ENCODE measurements at regions not wholly inside any gene's neighbourhood (a gene's known extent, or its start where the extent isn't known, plus 50 kb on each side); places are given as distances from the start of the nearest gene placed in this dataset.

DNA sequence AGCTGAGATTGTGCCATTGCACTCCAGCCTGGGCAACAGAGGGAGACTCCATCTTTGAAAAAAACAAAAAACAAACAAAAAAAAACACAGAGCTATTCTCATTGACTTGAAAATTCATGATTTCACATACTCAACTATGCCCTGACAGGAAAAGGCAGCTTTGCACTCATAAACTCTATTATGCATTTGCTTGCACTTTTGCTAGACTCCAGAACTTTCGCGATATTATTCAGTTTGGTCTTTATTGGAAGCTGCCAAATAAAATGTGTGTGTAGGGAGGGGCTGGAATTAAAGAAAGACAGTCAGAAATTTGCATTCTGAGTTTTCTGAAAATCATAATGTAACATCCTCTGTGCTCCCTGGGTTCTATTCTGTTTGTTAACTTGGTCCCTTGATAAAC lies 635.1 kb upstream of the KLF12 start:
- no peaks in the 10 kb centered on the region for H3K4me1 ChIP-seq (ENCODE audit: insufficient read depth, low read length, severe bottlenecking)
- H3K9me3 ChIP-seq (ENCODE audit: low read length) = no peaks in the 10 kb centered on the region
- no peaks in the 10 kb centered on the region for H3K9me2 ChIP-seq (ENCODE audit: low read depth, low read length)
- no peak overlapping the region for H3K9ac ChIP-seq (ENCODE audit: low read length)
- H3F3A ChIP-seq (ENCODE audit: insufficient read depth, low read length) = no peaks in the 10 kb centered on the region
- no peak overlapping the region for H3K4me3 ChIP-seq (ENCODE audit: low read depth, low read length, poor library complexity, severe bottlenecking)
- no peaks in the 10 kb centered on the region for H3K36me3 ChIP-seq (ENCODE audit: insufficient read depth, low read length)
- no peaks in the 10 kb centered on the region for H3K27me3 ChIP-seq (ENCODE audit: insufficient read depth, low read length)
- H3K79me2 ChIP-seq (ENCODE audit: insufficient read depth, low read length) = no peaks in the 10 kb centered on the region
- no peaks in the 10 kb centered on the region for H4K20me1 ChIP-seq (ENCODE audit: insufficient read depth, low read length)
- H3K4me2 ChIP-seq (ENCODE audit: low read length) = no peak overlapping the region
- TF ChIP-seq, protein P1, sequence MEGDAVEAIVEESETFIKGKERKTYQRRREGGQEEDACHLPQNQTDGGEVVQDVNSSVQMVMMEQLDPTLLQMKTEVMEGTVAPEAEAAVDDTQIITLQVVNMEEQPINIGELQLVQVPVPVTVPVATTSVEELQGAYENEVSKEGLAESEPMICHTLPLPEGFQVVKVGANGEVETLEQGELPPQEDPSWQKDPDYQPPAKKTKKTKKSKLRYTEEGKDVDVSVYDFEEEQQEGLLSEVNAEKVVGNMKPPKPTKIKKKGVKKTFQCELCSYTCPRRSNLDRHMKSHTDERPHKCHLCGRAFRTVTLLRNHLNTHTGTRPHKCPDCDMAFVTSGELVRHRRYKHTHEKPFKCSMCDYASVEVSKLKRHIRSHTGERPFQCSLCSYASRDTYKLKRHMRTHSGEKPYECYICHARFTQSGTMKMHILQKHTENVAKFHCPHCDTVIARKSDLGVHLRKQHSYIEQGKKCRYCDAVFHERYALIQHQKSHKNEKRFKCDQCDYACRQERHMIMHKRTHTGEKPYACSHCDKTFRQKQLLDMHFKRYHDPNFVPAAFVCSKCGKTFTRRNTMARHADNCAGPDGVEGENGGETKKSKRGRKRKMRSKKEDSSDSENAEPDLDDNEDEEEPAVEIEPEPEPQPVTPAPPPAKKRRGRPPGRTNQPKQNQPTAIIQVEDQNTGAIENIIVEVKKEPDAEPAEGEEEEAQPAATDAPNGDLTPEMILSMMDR (IDR thresholded peaks at IDR 0.05; ENCODE audit: low read length) = no peak
- no peak for TF ChIP-seq EZH2 (IDR thresholded peaks at IDR 0.05; ENCODE audit: borderline replicate concordance, low read length)
- H2AFZ ChIP-seq (ENCODE audit: low read length) = no peak overlapping the region
- no peak overlapping the region for H3K27ac ChIP-seq (ENCODE audit: low read depth, low read length, poor library complexity, severe bottlenecking)

DNA sequence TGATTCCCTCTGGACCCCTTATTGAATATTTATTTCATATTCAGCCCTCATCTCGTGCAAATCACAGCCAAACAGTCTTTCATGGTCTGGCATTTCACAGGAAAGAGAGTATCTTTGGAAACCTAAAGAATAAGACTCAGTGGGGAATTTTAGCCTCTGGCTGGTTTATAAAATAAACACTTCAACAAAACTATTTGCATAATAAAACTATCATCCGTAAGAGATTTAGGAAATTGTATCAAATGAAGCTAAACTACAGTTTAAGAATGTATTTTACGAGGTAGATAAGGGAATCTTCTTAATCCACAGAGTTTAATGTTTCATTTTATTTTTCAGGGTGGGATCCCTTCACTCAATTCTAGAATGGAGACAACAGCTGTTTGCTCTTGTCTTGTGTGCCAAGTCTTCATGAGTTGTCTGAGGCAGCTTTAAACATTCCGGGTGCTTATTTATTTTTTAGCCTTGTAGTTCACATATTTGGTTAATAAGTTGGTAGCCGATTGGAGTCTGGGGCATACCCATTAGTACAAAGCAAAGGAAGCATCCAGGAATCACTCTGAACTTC lies 634.4 kb upstream of the KLF12 start:
- Histone ChIP-seq H3K27me3 (ENCODE audit: insufficient read depth, low read length) (no peaks in the 10 kb centered on the region), H3K36me3 (ENCODE audit: insufficient read depth, low read length) (no peaks in the 10 kb centered on the region), H2AFZ (ENCODE audit: low read length) (no peak overlapping the region)

DNA sequence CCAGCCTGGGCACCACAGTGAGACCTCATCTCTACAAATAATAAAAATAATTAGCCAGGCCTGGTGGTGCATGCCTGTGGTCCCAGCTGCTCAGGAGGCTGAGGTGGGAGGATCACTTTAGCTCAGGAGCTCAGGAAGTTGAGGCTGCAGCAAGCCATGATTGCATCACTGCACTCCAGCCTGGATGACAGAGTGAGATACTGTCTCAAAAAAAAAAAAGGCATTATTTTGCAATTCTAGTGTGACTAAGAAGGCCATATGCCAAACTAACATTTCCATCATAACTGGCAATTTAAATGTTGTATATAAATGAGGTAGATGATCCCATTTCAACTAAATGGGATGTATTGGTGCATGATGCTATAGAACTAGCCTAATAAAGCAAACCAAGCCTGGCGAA lies 632.8 kb upstream of the KLF12 start:
- H3K9me3 ChIP-seq (ENCODE audit: low read length) = no peaks in the 10 kb centered on the region

More for the DNA sequence above, 634.4 kb upstream of the KLF12 start:
- Histone ChIP-seq H4K20me1 (ENCODE audit: insufficient read depth, low read length) (no peaks in the 10 kb centered on the region), H3F3A (ENCODE audit: insufficient read depth, low read length) (no peaks in the 10 kb centered on the region), H3K79me2 (ENCODE audit: insufficient read depth, low read length) (no peaks in the 10 kb centered on the region), H3K9me3 (ENCODE audit: low read length) (no peaks in the 10 kb centered on the region), H3K9ac (ENCODE audit: low read length) (no peak overlapping the region), H3K4me3 (ENCODE audit: low read depth, low read length, poor library complexity, severe bottlenecking) (no peak overlapping the region), H3K4me1 (ENCODE audit: insufficient read depth, low read length, severe bottlenecking) (no peaks in the 10 kb centered on the region), H3K9me2 (ENCODE audit: low read depth, low read length) (no peaks in the 10 kb centered on the region), H3K4me2 (ENCODE audit: low read length) (no peak overlapping the region), H3K27ac (ENCODE audit: low read depth, low read length, poor library complexity, severe bottlenecking) (no peak overlapping the region)
- TF ChIP-seq, protein P1 (IDR thresholded peaks at IDR 0.05; ENCODE audit: low read length) = no peak
- no peak for TF ChIP-seq EZH2 (IDR thresholded peaks at IDR 0.05; ENCODE audit: borderline replicate concordance, low read length)

More for the DNA sequence above, 632.8 kb upstream of the KLF12 start:
- Histone ChIP-seq H3K9me2 (ENCODE audit: low read depth, low read length) (no peaks in the 10 kb centered on the region), H3K27me3 (ENCODE audit: insufficient read depth, low read length) (no peaks in the 10 kb centered on the region), H3K9ac (ENCODE audit: low read length) (no peak overlapping the region), H3K79me2 (ENCODE audit: insufficient read depth, low read length) (no peaks in the 10 kb centered on the region), H3K4me1 (ENCODE audit: insufficient read depth, low read length, severe bottlenecking) (no peaks in the 10 kb centered on the region), H4K20me1 (ENCODE audit: insufficient read depth, low read length) (no peaks in the 10 kb centered on the region), H3K27ac (ENCODE audit: low read depth, low read length, poor library complexity, severe bottlenecking) (no peak overlapping the region), H3F3A (ENCODE audit: insufficient read depth, low read length) (no peaks in the 10 kb centered on the region), H3K36me3 (ENCODE audit: insufficient read depth, low read length) (no peaks in the 10 kb centered on the region), H3K4me3 (ENCODE audit: low read depth, low read length, poor library complexity, severe bottlenecking) (no peak overlapping the region), H2AFZ (ENCODE audit: low read length) (no peak overlapping the region), H3K4me2 (ENCODE audit: low read length) (no peak overlapping the region)
- TF ChIP-seq, protein P1 (IDR thresholded peaks at IDR 0.05; ENCODE audit: low read length) = no peak
- TF ChIP-seq EZH2 (IDR thresholded peaks at IDR 0.05; ENCODE audit: borderline replicate concordance, low read length) = no peak

Measured in OCI-LY1 (cell line).